ENCODE measurements at regions not wholly inside any gene's neighbourhood (a gene's known extent, or its start where the extent isn't known, plus 50 kb on each side); places are given as distances from the start of the nearest gene placed in this dataset.
"Not testable (repeated sequence)": the region's sequence is repeated elsewhere in the genome, so short reads cannot be mapped to it uniquely, and the experiment has no call there.

DNA sequence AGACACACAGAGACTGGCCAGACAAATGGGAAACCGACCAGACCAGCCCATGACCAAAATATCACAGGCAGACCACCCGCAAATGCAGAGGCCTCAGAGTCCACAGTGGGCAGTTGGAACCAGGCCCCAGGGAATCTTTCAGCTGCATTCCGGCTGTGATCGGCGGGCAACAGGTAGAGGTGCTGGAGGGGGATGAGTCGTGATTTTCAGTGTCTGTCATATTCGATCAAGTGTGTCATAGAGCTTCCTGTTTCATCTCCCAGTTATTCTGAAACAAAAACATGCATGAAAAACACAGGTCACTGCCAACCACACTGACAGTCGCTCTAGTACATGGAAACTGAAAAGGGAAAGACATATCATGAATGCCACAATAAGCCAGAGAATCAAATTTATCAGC lies 308.6 kb downstream of the BCL2L11 start:
- TF ChIP-seq ZNF274 (IDR thresholded peaks at IDR 0.05; ENCODE audit: low read depth, low read length); SUZ12 (IDR thresholded peaks at IDR 0.05; ENCODE audit: extremely low read depth, insufficient read depth, insufficient read length): not testable (repeated sequence)

Measured in NT2/D1 (cell line).